NCI-H524 treated with DMSO at 0.1 percent for 48 hours (cell line): ENCODE measurements at regions not wholly inside any gene's neighbourhood (a gene's known extent, or its start where the extent isn't known, plus 50 kb on each side); places are given as distances from the start of the nearest gene placed in this dataset.

Experiments
- DNase-seq: peaks from one replicate; lab custom pipeline; 2025; lab: John Stamatoyannopoulos, UW

GRCh38 chr13:76711550-76712182, 174.5 kb downstream of the KCTD12 start:
- no peak for DNase-seq

GRCh38 chr13:76709851-76710250, 176.4 kb downstream of the KCTD12 start:
- DNase-seq, result no peak

- no peak for DNase-seq
Observed at GRCh38 chr13:76708138-76708688, 178.0 kb downstream of the KCTD12 start.

- no peak for DNase-seq
Observed at GRCh38 chr13:76707360-76707759, 178.8 kb downstream of the KCTD12 start.

- DNase-seq, result no peak
Observed at GRCh38 chr13:76703621-76704288, 182.4 kb downstream of the KCTD12 start.

GRCh38 chr13:76703216-76703615, 183.0 kb downstream of the KCTD12 start:
- DNase-seq, result no peak

- DNase-seq, result no peak
Observed at GRCh38 chr13:76697288-76697687, 188.9 kb downstream of the KCTD12 start.

- no peak for DNase-seq
Observed at GRCh38 chr13:76696370-76696769, 189.8 kb downstream of the KCTD12 start.

- DNase-seq, result no peak
Observed at GRCh38 chr13:76693086-76693485, 193.1 kb downstream of the KCTD12 start.

- no peak for DNase-seq
Observed at GRCh38 chr13:76692346-76692745, 193.9 kb downstream of the KCTD12 start.

- DNase-seq, result no peak
Observed at GRCh38 chr13:76690611-76691010, 195.6 kb downstream of the KCTD12 start.

GRCh38 chr13:76687467-76687866, 198.7 kb downstream of the KCTD12 start:
- no peak for DNase-seq

- DNase-seq, result no peak
Observed at GRCh38 chr13:76685938-76686337, 200.3 kb downstream of the KCTD12 start.

- DNase-seq, result peak; percentile 59
Observed at GRCh38 chr13:76684336-76684735, 201.9 kb downstream of the KCTD12 start.

- no peak for DNase-seq
Observed at GRCh38 chr13:76683854-76684253, 202.4 kb downstream of the KCTD12 start.

GRCh38 chr13:76683168-76683567, 203.0 kb downstream of the KCTD12 start:
- no peak for DNase-seq

GRCh38 chr13:76680112-76680511, 206.1 kb downstream of the KCTD12 start:
- no peak for DNase-seq

- peak; percentile 31 for DNase-seq
Observed at GRCh38 chr13:76677043-76677442, 209.2 kb downstream of the KCTD12 start.

- no peak for DNase-seq
Observed at GRCh38 chr13:76672420-76672819, 213.8 kb downstream of the KCTD12 start.

- no peak for DNase-seq
Observed at GRCh38 chr13:76668716-76669115, 217.5 kb downstream of the KCTD12 start.

- DNase-seq, result no peak
Observed at GRCh38 chr13:76668141-76668540, 218.1 kb downstream of the KCTD12 start.

GRCh38 chr13:76667551-76667950, 218.7 kb downstream of the KCTD12 start:
- DNase-seq, result no peak

- no peak for DNase-seq
Observed at GRCh38 chr13:76663592-76664335, 222.4 kb downstream of the KCTD12 start.
